CD4-positive, alpha-beta T cell (primary cell): ENCODE measurements at regions not wholly inside any gene's neighbourhood (a gene's known extent, or its start where the extent isn't known, plus 50 kb on each side); places are given as distances from the start of the nearest gene placed in this dataset.

Source experiments
- ATAC-seq: fragments of 200-7000 bp; cut with Tn5 transposase; one replicate; pipeline ENCODE4 v1.10.0; 2022; ENCODE audit warnings: mild to moderate bottlenecking; ENCODE audit not compliant: poor library complexity
- CTCF ChIA-PET: fragments of 350-600 bp; sonication (Branson Sonifier 250); formaldehyde crosslinking; loops from one replicate; lab custom pipeline; 2021; ENCODE audit warnings: antibody characterized with exemption, inconsistent platforms; lab: Charles Lee
- POLR2A ChIA-PET: fragments of 350-600 bp; sonication (Branson Sonifier 250); formaldehyde crosslinking; loops from one replicate; lab custom pipeline; 2021; ENCODE audit warnings: antibody characterized with exemption, inconsistent platforms; lab: Charles Lee
- DNase-seq, 14 experiments: peaks; one replicate each; pipeline ENCODE4 v3.0.0-alpha.2; 2013 to 2020; ENCODE audit warnings: mixed read lengths in 2 of 14
- H3K27ac ChIP-seq, 2 donors: one replicate each; pipeline versions ENCODE4 v1.5.1 to v1.7.0; 2013; ENCODE audit warnings: low read length in 2 of 2, low read depth in 1 of 2, mild to moderate bottlenecking in 1 of 2
- H3K27me3 ChIP-seq, 2 experiments: 1 replicate in 1 of 2; 2 replicates in 1 of 2; pipeline versions ENCODE4 v1.6.1 to v1.7.0; 2013; ENCODE audit warnings: low read length in 2 of 2, control low read depth in 1 of 2, mild to moderate bottlenecking in 1 of 2, moderate library complexity in 1 of 2; ENCODE audit not compliant: insufficient read depth in 2 of 2, control insufficient read depth in 1 of 2
- H3K36me3 ChIP-seq: one replicate; pipeline ENCODE4 v1.6.1; 2013; ENCODE audit warnings: low read length, control low read depth; ENCODE audit not compliant: insufficient read depth
- H3K4me1 ChIP-seq: one replicate; pipeline ENCODE4 v1.6.1; 2013; ENCODE audit warnings: low read length, control low read depth; ENCODE audit not compliant: insufficient read depth
- H3K4me3 ChIP-seq: one replicate; pipeline ENCODE4 v1.5.1; 2013; ENCODE audit warnings: mild to moderate bottlenecking, low read length, moderate library complexity
- H3K9me3 ChIP-seq, 2 experiments: 1 replicate in 1 of 2; 2 replicates in 1 of 2; pipeline versions ENCODE4 v1.6.1 to v1.7.0; 2013; ENCODE audit warnings: low read length in 2 of 2, mild to moderate bottlenecking in 2 of 2, control low read depth in 1 of 2, moderate library complexity in 1 of 2; ENCODE audit not compliant: control insufficient read depth in 1 of 2, insufficient read depth in 1 of 2
- H3K27ac Mint-ChIP-seq: one replicate; pipeline ENCODE4 v1.8.0; 2020; ENCODE audit warnings: mixed read lengths
- H3K27me3 Mint-ChIP-seq: one replicate; pipeline ENCODE4 v1.8.0; 2021; ENCODE audit warnings: mixed read lengths
- H3K36me3 Mint-ChIP-seq: one replicate; pipeline ENCODE4 v1.8.0; 2021; ENCODE audit warnings: low read depth, mixed read lengths
- H3K4me1 Mint-ChIP-seq: one replicate; pipeline ENCODE4 v1.8.0; 2021; ENCODE audit warnings: low read depth, mixed read lengths
- H3K4me3 Mint-ChIP-seq: one replicate; pipeline ENCODE4 v1.8.0; 2020; ENCODE audit warnings: mild to moderate bottlenecking, mixed read lengths
- H3K9me3 Mint-ChIP-seq: one replicate; pipeline ENCODE4 v1.8.0; 2020; ENCODE audit warnings: mixed read lengths
- intact Hi-C, 2 experiments: fragments of 100-400 bp; cut with DNase I in 1 of 2; cut with micrococcal nuclease in 1 of 2; formaldehyde crosslinking; loops; one replicate each; pipeline versions ENCODE4 v1.15.1 to v1.9.0; 2023 to 2025; cut with DNase I, micrococcal nuclease
- TF ChIP-seq, protein P1 (sequence below): fragments of 200-600 bp; IDR thresholded peaks from one replicate; pipeline ENCODE4 v1.8.0; 2022; ENCODE audit warnings: antibody characterized with exemption, mild to moderate bottlenecking

- ChIA-PET CTCF (no interaction called here), POLR2A (no interaction called here)
- H3K36me3 ChIP-seq = no peaks in the 10 kb centered on the region
- Mint-ChIP-seq H3K27me3 (no peaks in the 10 kb centered on the region), H3K4me3 (no peak overlapping the region), H3K9me3 (peaks cover 2% of the 10 kb centered on the region), H3K27ac (no peak overlapping the region), H3K4me1 (peaks cover 15% of the 10 kb centered on the region), H3K36me3 (no peaks in the 10 kb centered on the region)
- H3K27ac ChIP-seq = no peak overlapping the region
- H3K27me3 ChIP-seq = no peaks in the 10 kb centered on the region
- DNase-seq (no peak), ATAC-seq (no peak)
- H3K9me3 ChIP-seq = no peaks in the 10 kb centered on the region
- TF ChIP-seq, protein P1, sequence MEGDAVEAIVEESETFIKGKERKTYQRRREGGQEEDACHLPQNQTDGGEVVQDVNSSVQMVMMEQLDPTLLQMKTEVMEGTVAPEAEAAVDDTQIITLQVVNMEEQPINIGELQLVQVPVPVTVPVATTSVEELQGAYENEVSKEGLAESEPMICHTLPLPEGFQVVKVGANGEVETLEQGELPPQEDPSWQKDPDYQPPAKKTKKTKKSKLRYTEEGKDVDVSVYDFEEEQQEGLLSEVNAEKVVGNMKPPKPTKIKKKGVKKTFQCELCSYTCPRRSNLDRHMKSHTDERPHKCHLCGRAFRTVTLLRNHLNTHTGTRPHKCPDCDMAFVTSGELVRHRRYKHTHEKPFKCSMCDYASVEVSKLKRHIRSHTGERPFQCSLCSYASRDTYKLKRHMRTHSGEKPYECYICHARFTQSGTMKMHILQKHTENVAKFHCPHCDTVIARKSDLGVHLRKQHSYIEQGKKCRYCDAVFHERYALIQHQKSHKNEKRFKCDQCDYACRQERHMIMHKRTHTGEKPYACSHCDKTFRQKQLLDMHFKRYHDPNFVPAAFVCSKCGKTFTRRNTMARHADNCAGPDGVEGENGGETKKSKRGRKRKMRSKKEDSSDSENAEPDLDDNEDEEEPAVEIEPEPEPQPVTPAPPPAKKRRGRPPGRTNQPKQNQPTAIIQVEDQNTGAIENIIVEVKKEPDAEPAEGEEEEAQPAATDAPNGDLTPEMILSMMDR = no peak
- intact Hi-C loops = no loop called here
- no peak overlapping the region for H3K4me3 ChIP-seq
- H3K4me1 ChIP-seq = peaks cover 3% of the 10 kb centered on the region
Observed at GRCh38 chr2:7982054-7982453, 699.8 kb upstream of the ID2 start.

- H3K27ac Mint-ChIP-seq = no peak overlapping the region
- no peak overlapping the region for H3K27ac ChIP-seq
- CTCF ChIA-PET = no interaction called here
- ATAC-seq (no peak), DNase-seq (no peak)
- H3K4me1 ChIP-seq = peaks cover 1% of the 10 kb centered on the region
- peaks cover 9% of the 10 kb centered on the region for H3K4me1 Mint-ChIP-seq
- POLR2A ChIA-PET = no interaction called here
- TF ChIP-seq, protein P1 = no peak
- H3K27me3 Mint-ChIP-seq = no peaks in the 10 kb centered on the region
- no peaks in the 10 kb centered on the region for H3K9me3 ChIP-seq
- intact Hi-C loops = no loop called here
- no peaks in the 10 kb centered on the region for H3K36me3 ChIP-seq
- no peak overlapping the region for H3K4me3 Mint-ChIP-seq
- peaks cover 2% of the 10 kb centered on the region for H3K9me3 Mint-ChIP-seq
- no peaks in the 10 kb centered on the region for H3K36me3 Mint-ChIP-seq
- no peak overlapping the region for H3K4me3 ChIP-seq
- no peaks in the 10 kb centered on the region for H3K27me3 ChIP-seq
Observed at GRCh38 chr2:7983451-7983850, 698.4 kb upstream of the ID2 start.

DNA sequence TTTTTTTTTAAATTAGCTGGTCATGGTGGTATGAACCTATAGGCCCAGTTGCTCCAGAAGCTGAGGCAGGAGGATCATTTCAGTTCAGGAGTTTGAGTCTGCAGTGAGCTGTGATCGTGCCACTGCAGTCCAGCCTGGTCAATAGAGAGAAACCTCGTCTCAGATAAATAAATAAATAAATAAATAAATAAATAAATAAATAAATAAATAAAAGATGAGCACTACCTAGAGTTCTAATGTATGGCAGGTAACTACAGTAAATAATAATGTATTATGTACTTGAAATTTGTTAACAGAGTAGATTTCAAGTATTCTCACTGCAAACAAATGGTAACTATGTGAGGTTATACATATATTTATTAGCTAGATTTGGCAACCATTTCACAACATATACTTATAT lies 697.9 kb upstream of the ID2 start:
- no peak overlapping the region for H3K27ac ChIP-seq
- Mint-ChIP-seq H3K27ac (no peak overlapping the region), H3K27me3 (no peaks in the 10 kb centered on the region), H3K4me1 (peaks cover 9% of the 10 kb centered on the region), H3K4me3 (no peak overlapping the region), H3K9me3 (peaks cover 2% of the 10 kb centered on the region), H3K36me3 (no peaks in the 10 kb centered on the region)
- no peak for DNase-seq
- ATAC-seq = no peak
- ChIA-PET CTCF (no interaction called here), POLR2A (no interaction called here)
- TF ChIP-seq, protein P1 = no peak
- H3K36me3 ChIP-seq = no peaks in the 10 kb centered on the region
- no peaks in the 10 kb centered on the region for H3K27me3 ChIP-seq
- intact Hi-C loops = no loop called here
- H3K4me3 ChIP-seq = no peak overlapping the region
- no peaks in the 10 kb centered on the region for H3K9me3 ChIP-seq
- no peaks in the 10 kb centered on the region for H3K4me1 ChIP-seq
